H1 (cell line): ENCODE measurements at regions not wholly inside any gene's neighbourhood (a gene's known extent, or its start where the extent isn't known, plus 50 kb on each side); places are given as distances from the start of the nearest gene placed in this dataset.

ENCODE experiments used
- CTCF ChIA-PET: fragments of 300-600 bp; sonication (Branson Sonifier 250); formaldehyde crosslinking; loops from one replicate; lab custom pipeline; 2021; ENCODE audit not compliant: partially characterized antibody; lab: Charles Lee
- POLR2A ChIA-PET: fragments of 300-600 bp; sonication (Branson Sonifier 250); formaldehyde crosslinking; loops from one replicate; lab custom pipeline; 2021; ENCODE audit warnings: inconsistent platforms; ENCODE audit not compliant: partially characterized antibody; lab: Charles Lee
- DNase-seq, 2 experiments: peaks; one replicate each; pipeline versions ENCODE4 v3.0.0 to v3.0.0-alpha.2; 2010 to 2022; ENCODE audit warnings: low spot score in 2 of 2, low read depth in 1 of 2, mixed read lengths in 1 of 2
- FAIRE-seq: peaks from 2 replicates; lab custom pipeline; 2011; peaks lifted over from hg19 to GRCh38; lab: Jason Lieb, UNC
- H2AFZ ChIP-seq: 2 replicates; pipeline ENCODE4 v1.8.1; 2012; ENCODE audit warnings: low read length, inconsistent platforms
- H2AK5ac ChIP-seq: 2 replicates; pipeline ENCODE4 v1.6.1; 2013; ENCODE audit warnings: low read depth, low read length
- H2BK120ac ChIP-seq: replicated peaks from 2 replicates; pipeline ENCODE3; 2013; ENCODE audit warnings: low read depth, low read length, inconsistent platforms
- H2BK12ac ChIP-seq: 2 replicates; pipeline ENCODE4 v1.6.1; 2013; ENCODE audit warnings: low read depth, low read length
- H2BK15ac ChIP-seq: 2 replicates; pipeline ENCODE4 v1.6.1; 2013; ENCODE audit warnings: low read length
- H2BK20ac ChIP-seq: 2 replicates; pipeline ENCODE4 v1.6.1; 2013; ENCODE audit warnings: low read length
- H2BK5ac ChIP-seq: 2 replicates; pipeline ENCODE4 v1.6.1; 2013; ENCODE audit warnings: low read depth, low read length
- H3K14ac ChIP-seq: 2 replicates; pipeline ENCODE4 v1.6.1; 2013; ENCODE audit warnings: inconsistent platforms; ENCODE audit not compliant: insufficient read length
- H3K18ac ChIP-seq: 2 replicates; pipeline ENCODE4 v1.6.1; 2013; ENCODE audit warnings: low read length; ENCODE audit errors: extremely low read depth
- H3K23ac ChIP-seq: 2 replicates; pipeline ENCODE4 v1.6.1; 2013; ENCODE audit warnings: inconsistent platforms; ENCODE audit not compliant: insufficient read length
- H3K23me2 ChIP-seq: 2 replicates; pipeline ENCODE4 v1.6.1; 2013; ENCODE audit warnings: low read depth, low read length
- H3K27ac ChIP-seq: 2 replicates; pipeline ENCODE4 v1.6.1; 2011; ENCODE audit warnings: low read depth, low read length, inconsistent platforms
- H3K27me3 ChIP-seq, 4 experiments: replicated peaks in 1 of 4; 1 replicate in 1 of 4; 2 replicates in 3 of 4; pipeline versions ENCODE4 v1.6.1 to v1.8.1; 2011 to 2013; ENCODE audit warnings: low read length in 3 of 4, mild to moderate bottlenecking in 3 of 4, inconsistent platforms in 2 of 4, mixed read lengths in 2 of 4, moderate library complexity in 1 of 4; ENCODE audit not compliant: control insufficient read depth in 3 of 4, insufficient read depth in 3 of 4; ENCODE audit errors: extremely low read depth in 1 of 4
- H3K36me3 ChIP-seq, 4 experiments: 2 replicates each; pipeline versions ENCODE4 v1.6.1 to v1.8.1; 2011 to 2013; ENCODE audit warnings: mild to moderate bottlenecking in 4 of 4, low read length in 3 of 4, moderate library complexity in 2 of 4, control low read depth in 1 of 4, inconsistent platforms in 1 of 4; ENCODE audit not compliant: insufficient read depth in 4 of 4, control insufficient read depth in 2 of 4
- H3K4ac ChIP-seq: replicated peaks from 2 replicates; pipeline ENCODE3; 2013; ENCODE audit warnings: low read length, low read depth, mixed read lengths, inconsistent platforms; ENCODE audit not compliant: insufficient read length
- H3K4me1 ChIP-seq, 4 experiments: replicated peaks in 1 of 4; 1 replicate in 1 of 4; 2 replicates in 3 of 4; pipeline versions ENCODE4 v1.6.1 to v1.8.1; 2011 to 2013; ENCODE audit warnings: low read length in 3 of 4, inconsistent platforms in 2 of 4, mixed read lengths in 1 of 4; ENCODE audit not compliant: insufficient read depth in 4 of 4, control insufficient read depth in 3 of 4
- H3K4me2 ChIP-seq, 2 experiments: 2 replicates each; pipeline versions ENCODE4 v1.6.1 to v1.8.1; 2011 to 2013; ENCODE audit warnings: low read depth in 2 of 2, low read length in 2 of 2, control low read depth in 1 of 2, inconsistent platforms in 1 of 2, mild to moderate bottlenecking in 1 of 2; ENCODE audit not compliant: insufficient read depth in 1 of 2
- H3K4me3 ChIP-seq, 4 experiments: fragments of 200-600, 300-600 bp in 1 of 4; sonication (generic), shearing (Covaris generic), sonication (Bioruptor Twin) in 1 of 4; 2 replicates each; pipeline versions ENCODE4 v1.5.1 to v1.8.1; 2011 to 2016; ENCODE audit warnings: low read length in 4 of 4, low read depth in 3 of 4, control low read depth in 2 of 4, inconsistent platforms in 2 of 4, mild to moderate bottlenecking in 2 of 4, mixed read lengths in 1 of 4, moderate library complexity in 1 of 4; ENCODE audit not compliant: insufficient read depth in 2 of 4; ENCODE audit errors: extremely low read depth in 1 of 4
- H3K56ac ChIP-seq: replicated peaks from 2 replicates; pipeline ENCODE3; 2013; ENCODE audit warnings: low read depth, mild to moderate bottlenecking, mixed read lengths, low read length, inconsistent platforms; ENCODE audit not compliant: insufficient read length
- H3K79me1 ChIP-seq: 2 replicates; pipeline ENCODE4 v1.6.1; 2013; ENCODE audit warnings: low read depth, low read length, control low read depth
- H3K79me2 ChIP-seq, 2 experiments: 2 replicates each; pipeline versions ENCODE4 v1.6.1 to v1.8.1; 2012 to 2013; ENCODE audit warnings: low read length in 2 of 2, mild to moderate bottlenecking in 2 of 2, inconsistent platforms in 1 of 2; ENCODE audit not compliant: insufficient read depth in 2 of 2, control insufficient read depth in 1 of 2
- H3K9ac ChIP-seq, 4 experiments: replicated peaks in 1 of 4; 1 replicate in 1 of 4; 2 replicates in 3 of 4; pipeline versions ENCODE4 v1.6.1 to v1.8.1; 2011 to 2013; ENCODE audit warnings: low read depth in 3 of 4, low read length in 3 of 4, control low read depth in 2 of 4, mild to moderate bottlenecking in 2 of 4, moderate library complexity in 2 of 4, inconsistent platforms in 1 of 4; ENCODE audit errors: extremely low read depth in 1 of 4
- H3K9me3 ChIP-seq, 2 experiments: 2 replicates each; pipeline versions ENCODE4 v1.6.1 to v1.8.1; 2012 to 2013; ENCODE audit warnings: mild to moderate bottlenecking in 2 of 2, moderate library complexity in 2 of 2, control low read depth in 1 of 2, inconsistent platforms in 1 of 2, low read depth in 1 of 2, low read length in 1 of 2, mixed read lengths in 1 of 2; ENCODE audit not compliant: insufficient read depth in 2 of 2
- H4K20me1 ChIP-seq, 2 experiments: replicated peaks in 1 of 2; 2 replicates each; pipeline versions ENCODE3 to v1.8.1; 2011 to 2013; ENCODE audit warnings: inconsistent platforms in 2 of 2, low read length in 2 of 2, mild to moderate bottlenecking in 1 of 2; ENCODE audit not compliant: insufficient read depth in 2 of 2, control insufficient read depth in 1 of 2
- H4K5ac ChIP-seq: 2 replicates; pipeline ENCODE4 v1.6.1; 2013; ENCODE audit warnings: low read length, low read depth, mixed read lengths, inconsistent platforms; ENCODE audit not compliant: insufficient read length
- H4K8ac ChIP-seq: 2 replicates; pipeline ENCODE4 v1.8.0; 2013; ENCODE audit warnings: mild to moderate bottlenecking, moderate library complexity, low read length, inconsistent platforms; ENCODE audit not compliant: insufficient read depth; ENCODE audit errors: extremely low read depth
- H4K91ac ChIP-seq: replicated peaks from 2 replicates; pipeline ENCODE3; 2013; ENCODE audit warnings: low read length, mixed read lengths, inconsistent platforms; ENCODE audit not compliant: insufficient read length
- BACH1 ChIP-seq: IDR thresholded peaks from 2 replicates; pipeline ENCODE4 v1.6.1; 2012; ENCODE audit warnings: low read length, improper control_type of control experiment
- NRF1 ChIP-seq: IDR thresholded peaks from 2 replicates; pipeline ENCODE4 v1.6.1; 2011; ENCODE audit warnings: mild to moderate bottlenecking, low read depth, low read length, improper control_type of control experiment
- RNF2 ChIP-seq: fragments of 200-900, 300-1000 bp; sonication (generic); IDR thresholded peaks from 2 replicates; pipeline ENCODE4 v1.7.1; 2016; ENCODE audit warnings: borderline replicate concordance, low read depth, mild to moderate bottlenecking, antibody characterized with exemption, low read length; ENCODE audit not compliant: poor library complexity, severe bottlenecking; ENCODE audit errors: missing control alignments
- SP2 ChIP-seq: IDR thresholded peaks from 2 replicates; pipeline ENCODE4 v1.6.1; 2012; ENCODE audit warnings: mild to moderate bottlenecking, low read length, inconsistent platforms
- WGBS, 2 experiments: shearing (Covaris generic) in 1 of 2; methylation state at CpG; one replicate each; pipeline versions ENCODE4 v1.1.6 to v1.1.7; 2013 to 2015; ENCODE audit warnings: low lambda C conversion rate in 2 of 2, mixed read lengths in 2 of 2, inconsistent platforms in 1 of 2, low coverage in 1 of 2, missing lambda C conversion rate in 1 of 2; ENCODE audit not compliant: insufficient replicate concordance in 2 of 2, insufficient coverage in 1 of 2, insufficient read length in 1 of 2; ENCODE audit errors: extremely low coverage in 1 of 2, missing lambda C conversion rate in 1 of 2; 5-methylcytosine and 5-hydroxymethylcytosine counted together

GRCh38 chr9:85268131-85268530 lies 473.6 kb downstream of the AGTPBP1 start:
- ChIA-PET CTCF (interaction anchor here (0.9 to 2.3 kb wide), 5 partner anchors 8 to 301 kb away, joined by 3 to 9 read pairs (median 3); no protein-coding TSS in a partner anchor), POLR2A (no interaction called here)
- Histone ChIP-seq H2BK12ac (no peak overlapping the region), H4K8ac (no peak overlapping the region), H3K23ac (no peak overlapping the region), H3K27ac (no peak overlapping the region), H2AK5ac (no peak overlapping the region), H4K20me1 (no peaks in the 10 kb centered on the region), H4K91ac (no peak overlapping the region), H4K5ac (no peak overlapping the region), H3K4ac (no peak overlapping the region), H3K9ac (no peak overlapping the region), H2AFZ (peak overlapping the region; percentile 63), H2BK15ac (no peak overlapping the region), H2BK120ac (no peak overlapping the region), H3K79me1 (no peaks in the 10 kb centered on the region), H3K18ac (no peak overlapping the region), H3K4me3 (no peak overlapping the region), H3K14ac (no peak overlapping the region), H3K23me2 (no peaks in the 10 kb centered on the region), H3K9me3 (no peaks in the 10 kb centered on the region; a peak in 1 of 4 replicates), H3K79me2 (no peaks in the 10 kb centered on the region), H3K56ac (no peak overlapping the region), H3K4me1 (peaks cover 2 to 7% (median 5%) of the 10 kb centered on the region in 4 experiments; a peak in 5 of 7 replicates), H2BK5ac (no peak overlapping the region), H3K4me2 (0 out of 4 replicates have a peak overlapping the region, but pooled peaks of 1 of the 2 experiments have one; percentile 28), H3K36me3 (no peaks in the 10 kb centered on the region), H3K27me3 (no peaks in the 10 kb centered on the region), H2BK20ac (no peak overlapping the region)
- FAIRE-seq (peak; percentile 28), DNase-seq (no peak)
- 20% methylated on average over 1 of the region's 1 CpG; no CpG with 5 or more reads in 1 of the 2 experiments for WGBS, 2 experiments
- TF ChIP-seq BACH1 (no peak), RNF2 (no peak), SP2 (no peak), NRF1 (no peak)
